ENCODE measurements at regions not wholly inside any gene's neighbourhood (a gene's known extent, or its start where the extent isn't known, plus 50 kb on each side); places are given as distances from the start of the nearest gene placed in this dataset.

GRCh38 chr16:48905632-48906505 lies 295.9 kb upstream of the N4BP1 start:
- TF ChIP-seq CTCF (IDR thresholded peaks at IDR 0.05) (no peak), EZH2 (IDR thresholded peaks at IDR 0.05; ENCODE audit: borderline replicate concordance, insufficient read depth, low read depth, low read length, poor library complexity, severe bottlenecking) (no peak)

Measured in B cell (primary cell).